Left lung (tissue), 4 donors: ENCODE measurements at regions not wholly inside any gene's neighbourhood (a gene's known extent, or its start where the extent isn't known, plus 50 kb on each side); places are given as distances from the start of the nearest gene placed in this dataset.
"Not testable (repeated sequence)": the region's sequence is repeated elsewhere in the genome, so short reads cannot be mapped to it uniquely, and the experiment has no call there.

Experiments
- ATAC-seq: fragments of 200-7000 bp; cut with Tn5 transposase; one replicate; pipeline ENCODE4 v1.9.1; 2020; ENCODE audit warnings: moderate library complexity
- DNase-seq, 4 donors: peaks; one replicate each; pipeline ENCODE4 v3.0.0-alpha.2; 2013 to 2020
- H3K27ac ChIP-seq, 2 donors: fragments of 200-600 bp; sonication (generic) in 1 of 2; one replicate each; pipeline versions ENCODE4 v1.5.0 to v1.8.0; 2020 to 2021
- H3K27me3 ChIP-seq, 2 donors: fragments of 200-600 bp; sonication (generic) in 1 of 2; one replicate each; pipeline versions ENCODE4 v1.5.0 to v1.8.0; 2020 to 2021
- H3K36me3 ChIP-seq, 2 donors: fragments of 200-600 bp; sonication (generic) in 1 of 2; one replicate each; pipeline versions ENCODE4 v1.5.0 to v1.8.0; 2020 to 2021
- H3K4me1 ChIP-seq, 2 donors: fragments of 200-600 bp; one replicate each; pipeline ENCODE4 v1.8.0; 2021
- H3K4me3 ChIP-seq, 2 donors: fragments of 200-600 bp; sonication (generic) in 1 of 2; one replicate each; pipeline versions ENCODE4 v1.5.0 to v1.8.0; 2020 to 2021; ENCODE audit warnings: mild to moderate bottlenecking in 1 of 2
- H3K9me3 ChIP-seq, 2 donors: fragments of 200-600 bp; sonication (generic) in 1 of 2; one replicate each; pipeline versions ENCODE4 v1.5.0 to v1.8.0; 2020 to 2021
- CTCF ChIP-seq, 2 donors: fragments of 200-600 bp; sonication (generic) in 1 of 2; IDR thresholded peaks; one replicate each; pipeline versions ENCODE4 v1.5.0 to v1.8.0; 2021; ENCODE audit warnings: antibody characterized with exemption in 2 of 2
- intact Hi-C, 2 donors: fragments of 100-400 bp; cut with DNase I; formaldehyde crosslinking; loops; one replicate each; pipeline versions ENCODE4 v1.11.2 to v1.14.2; 2022
- donor health status: DM: no; HTN: yes; CAD: no.
- donor health status: DM: no; HTN: no; CAD: no.

- peaks cover 4 to 100% of the 10 kb centered on the region in 2 donors for H3K9me3 ChIP-seq
- no peak overlapping the region for H3K4me3 ChIP-seq
Observed at GRCh38 chr2:89797320-89798038, 1106.0 kb downstream of the RPIA start.

GRCh38 chr2:89801207-89801606 is 1109.7 kb downstream of the RPIA start:
- H3K4me1 ChIP-seq, DNase-seq, H3K27me3 ChIP-seq, intact Hi-C loops, ATAC-seq, H3K36me3 ChIP-seq, H3K27ac ChIP-seq, H3K4me3 ChIP-seq: not testable (repeated sequence)
- H3K9me3 ChIP-seq: peaks cover 4 to 100% of the 10 kb centered on the region in 2 donors

More at GRCh38 chr2:89797320-89798038, 1106.0 kb downstream of the RPIA start:
- Histone ChIP-seq H3K36me3 (no peaks in the 10 kb centered on the region), H3K27me3 (no peaks in the 10 kb centered on the region), H3K27ac (no peak overlapping the region), H3K4me1 (no peaks in the 10 kb centered on the region)
- no peak for TF ChIP-seq CTCF (IDR thresholded peaks at IDR 0.05)
- intact Hi-C loops: no loop called here
- DNase-seq: no peak
- no peak for ATAC-seq

GRCh38 chr2:89806363-89806762 is 1114.9 kb downstream of the RPIA start:
- intact Hi-C loops: not testable (repeated sequence)
- peaks cover 0 to 97% of the 10 kb centered on the region in 2 donors for H3K9me3 ChIP-seq

DNA sequence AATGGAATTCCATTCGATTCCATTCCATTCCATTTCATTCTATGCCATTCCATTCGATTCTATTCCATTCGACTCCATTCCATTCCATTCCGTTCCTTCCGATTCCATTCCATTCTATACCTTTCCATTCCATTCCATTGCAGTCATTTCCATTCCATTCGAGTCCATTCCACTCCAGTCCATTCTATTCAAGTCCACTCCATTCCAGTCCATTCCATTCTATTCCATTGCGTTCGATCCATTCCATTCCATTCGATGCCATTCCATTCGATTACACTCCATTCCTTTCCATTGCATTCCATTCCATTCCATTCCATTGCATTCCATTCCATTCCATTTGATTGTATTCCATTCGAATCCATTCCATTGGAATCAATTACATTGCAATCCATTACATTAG is 1119.8 kb downstream of the RPIA start:
- TF ChIP-seq CTCF (IDR thresholded peaks at IDR 0.05): no peak
- intact Hi-C loops: no loop called here
- Histone ChIP-seq H3K9me3 (peaks cover 11 to 85% of the 10 kb centered on the region in 2 donors), H3K27ac (no peak overlapping the region), H3K4me3 (no peak overlapping the region), H3K4me1 (no peaks in the 10 kb centered on the region), H3K36me3 (no peaks in the 10 kb centered on the region), H3K27me3 (no peaks in the 10 kb centered on the region)
- DNase-seq (no peak), ATAC-seq (no peak)

More at GRCh38 chr2:89806363-89806762, 1114.9 kb downstream of the RPIA start:
- not testable (repeated sequence) for H3K36me3 ChIP-seq, H3K4me1 ChIP-seq, H3K4me3 ChIP-seq, H3K27ac ChIP-seq, DNase-seq, H3K27me3 ChIP-seq, ATAC-seq

DNA sequence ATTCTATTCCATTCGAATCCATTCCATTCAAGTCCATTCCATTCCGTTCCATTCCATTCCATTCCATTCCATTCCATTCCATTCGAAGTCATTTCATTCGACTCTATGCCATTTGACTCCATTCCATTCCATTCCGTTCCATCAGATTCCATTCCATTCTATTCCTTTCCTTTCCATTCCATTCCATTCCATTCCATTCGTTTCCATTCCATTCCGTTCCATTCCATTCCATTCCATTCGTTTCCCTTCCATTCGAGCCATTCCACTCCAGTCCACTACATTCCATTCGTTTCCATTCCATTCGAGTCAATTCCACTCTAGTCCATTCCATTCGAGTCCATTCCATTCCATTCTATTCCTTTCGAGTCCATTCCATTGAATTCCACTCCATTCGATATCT is 1120.4 kb downstream of the RPIA start:
- H3K36me3 ChIP-seq, intact Hi-C loops, ATAC-seq, DNase-seq, H3K4me3 ChIP-seq, H3K27me3 ChIP-seq, H3K4me1 ChIP-seq, H3K27ac ChIP-seq: not testable (repeated sequence)
- H3K9me3 ChIP-seq: peaks cover 11 to 79% of the 10 kb centered on the region in 2 donors

GRCh38 chr2:89814359-89814758 is 1122.9 kb downstream of the RPIA start:
- H3K36me3 ChIP-seq, ATAC-seq, intact Hi-C loops, DNase-seq, H3K4me3 ChIP-seq, H3K4me1 ChIP-seq, H3K27me3 ChIP-seq, H3K27ac ChIP-seq: not testable (repeated sequence)
- peaks cover 15 to 75% of the 10 kb centered on the region in 2 donors for H3K9me3 ChIP-seq

DNA sequence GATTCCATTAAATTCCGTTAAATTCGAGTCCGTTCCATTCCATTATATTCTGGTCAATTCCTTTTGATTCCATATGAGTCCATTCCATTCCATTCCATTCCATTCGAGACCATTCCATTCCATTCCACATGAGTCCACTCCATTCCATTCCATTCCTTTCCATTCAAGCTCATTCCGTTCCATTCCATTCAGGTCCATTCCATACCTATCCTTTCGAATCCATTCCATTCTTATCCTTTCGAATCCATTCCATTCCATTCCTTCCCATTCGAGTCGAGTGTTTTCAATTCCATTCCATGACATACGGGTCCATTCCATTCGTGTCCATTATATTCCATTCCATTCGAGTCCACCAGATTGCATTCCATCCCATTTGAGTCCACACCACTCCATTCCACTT is 1127.4 kb downstream of the RPIA start:
- Histone ChIP-seq H3K4me3 (no peak overlapping the region), H3K9me3 (peaks cover 16 to 71% of the 10 kb centered on the region in 2 donors), H3K4me1 (no peaks in the 10 kb centered on the region), H3K36me3 (no peaks in the 10 kb centered on the region), H3K27me3 (no peaks in the 10 kb centered on the region), H3K27ac (no peak overlapping the region)
- intact Hi-C loops: no loop called here
- ATAC-seq (no peak), DNase-seq (no peak)
- TF ChIP-seq CTCF (IDR thresholded peaks at IDR 0.05): no peak
